GM13977 (cell line): ENCODE measurements at regions not wholly inside any gene's neighbourhood (a gene's known extent, or its start where the extent isn't known, plus 50 kb on each side); places are given as distances from the start of the nearest gene placed in this dataset.

ENCODE experiments used
- DNase-seq: peaks from one replicate; pipeline ENCODE4 v3.0.0; 2012; ENCODE audit warnings: low spot score
- CTCF ChIP-seq: IDR thresholded peaks from 2 replicates; pipeline ENCODE4 v1.5.1; 2012; ENCODE audit warnings: mild to moderate bottlenecking, control low read depth; ENCODE audit not compliant: insufficient read depth; ENCODE audit errors: extremely low read depth, missing control alignments
- in situ Hi-C: fragments of 300-500 bp; cut with MboI; formaldehyde crosslinking; loops from one replicate; pipeline ENCODE4 v1.12.0; 2022; ENCODE audit warnings: low sequenced_read_pairs, low pct_unique_long_range_greater_than_20kb, mixed read lengths, inconsistent platforms; ENCODE audit not compliant: unreplicated experiment

GRCh38 chr5:118029807-118030206, 958.5 kb downstream of the DTWD2 start:
- in situ Hi-C loops, result no loop called here
- no peak for TF ChIP-seq CTCF
- DNase-seq, result no peak

- in situ Hi-C loops, result no loop called here
- no peak for DNase-seq
- no peak for TF ChIP-seq CTCF
Measured at GRCh38 chr5:118022062-118022461, 966.3 kb downstream of the DTWD2 start.

GRCh38 chr5:118017536-118017935, 970.8 kb downstream of the DTWD2 start:
- in situ Hi-C loops, result no loop called here
- DNase-seq, result no peak
- TF ChIP-seq CTCF, result no peak

GRCh38 chr5:118016396-118016795, 972.0 kb downstream of the DTWD2 start:
- TF ChIP-seq CTCF, result no peak
- no peak for DNase-seq
- in situ Hi-C loops, result no loop called here

GRCh38 chr5:118015511-118015910, 972.8 kb downstream of the DTWD2 start:
- TF ChIP-seq CTCF, result no peak
- in situ Hi-C loops, result no loop called here
- DNase-seq, result no peak

- in situ Hi-C loops, result no loop called here
- no peak for TF ChIP-seq CTCF
- DNase-seq, result no peak
Measured at GRCh38 chr5:118009741-118010297, 978.5 kb downstream of the DTWD2 start.

- no peak for TF ChIP-seq CTCF
- DNase-seq, result no peak
- in situ Hi-C loops, result no loop called here
Measured at GRCh38 chr5:118008779-118009178, 979.6 kb downstream of the DTWD2 start.
